Heart left ventricle (tissue), 16 donors: ENCODE measurements at regions not wholly inside any gene's neighbourhood (a gene's known extent, or its start where the extent isn't known, plus 50 kb on each side); places are given as distances from the start of the nearest gene placed in this dataset.

Experiments
- ATAC-seq, 4 donors: fragments of 200-7000 bp; cut with Tn5 transposase; one replicate each; pipeline ENCODE4 v1.9.1; 2020 to 2022; ENCODE audit warnings: moderate library complexity in 4 of 4, mild to moderate bottlenecking in 3 of 4, moderate number of reproducible peaks in 1 of 4
- DNase-seq, 5 donors: peaks; one replicate each; pipeline ENCODE4 v3.0.0-alpha.2; 2020
- H3K27ac ChIP-seq, 12 donors: fragments of 200-600 bp; sonication (generic) in 4 of 12; one replicate each; pipeline versions ENCODE4 v1.5.0 to v1.8.0; 2016 to 2022; ENCODE audit warnings: mild to moderate bottlenecking in 2 of 12
- H3K27me3 ChIP-seq, 9 donors: fragments of 200-600 bp; sonication (generic) in 2 of 9; one replicate each; pipeline versions ENCODE4 v1.5.1 to v1.8.0; 2016 to 2022; ENCODE audit warnings: mild to moderate bottlenecking in 3 of 9
- H3K36me3 ChIP-seq, 9 donors: fragments of 200-600 bp; sonication (generic) in 2 of 9; one replicate each; pipeline versions ENCODE4 v1.5.0 to v1.8.0; 2018 to 2022; ENCODE audit warnings: mild to moderate bottlenecking in 2 of 9
- H3K4me1 ChIP-seq, 12 donors: fragments of 200-600 bp; sonication (generic) in 4 of 12; one replicate each; pipeline versions ENCODE4 v1.5.0 to v1.8.0; 2016 to 2022; ENCODE audit warnings: mild to moderate bottlenecking in 3 of 12
- H3K4me3 ChIP-seq, 12 donors: fragments of 200-600 bp; sonication (generic) in 4 of 12; one replicate each; pipeline versions ENCODE4 v1.5.0 to v1.8.0; 2017 to 2022; ENCODE audit warnings: mild to moderate bottlenecking in 9 of 12, moderate library complexity in 4 of 12
- H3K9me3 ChIP-seq, 12 donors: fragments of 200-600 bp; sonication (generic) in 4 of 12; one replicate each; pipeline versions ENCODE4 v1.5.0 to v1.8.0; 2016 to 2022; ENCODE audit warnings: mild to moderate bottlenecking in 1 of 12
- POLR2A ChIP-seq, 2 donors: fragments of 450-650 bp; IDR thresholded peaks; one replicate each; pipeline ENCODE4 v1.6.1; 2017; ENCODE audit warnings: antibody characterized with exemption in 2 of 2, mild to moderate bottlenecking in 2 of 2, moderate library complexity in 2 of 2
- WGBS, 4 donors: extraction: QIAGEN DNeasy Blood & Tissue Kit in 2 of 4; methylation state at CpG; one replicate each; pipeline versions ENCODE4 v1.1.5 to v1.1.7; 2013 to 2018; 5-methylcytosine and 5-hydroxymethylcytosine counted together
- intact Hi-C, 10 donors: fragments of 100-400 bp; cut with DNase I; formaldehyde crosslinking; loops; one replicate each; pipeline versions ENCODE4 v1.11.1 to v1.14.2; 2022
- TF ChIP-seq, protein P1 (sequence below), 12 donors: fragments of 200-600 bp; sonication (generic) in 4 of 12; IDR thresholded peaks; one replicate each; pipeline versions ENCODE4 v1.5.0 to v1.8.0; 2018 to 2022; ENCODE audit warnings: antibody characterized with exemption in 12 of 12, mild to moderate bottlenecking in 5 of 12
- donor health status: ischemic (EF 13 %, LVEDD 7.1; RV severe dilation, severe dysfunction).
- donor health status: healthy with polysubstance abuse.
- donor health status: DM: no; HTN: yes; CAD: no.
- donor health status: DM: no; HTN: no; CAD: no.
- donor health status: ischemic (EF 25% LVEDD 6.9; RV normal size, moderate dysfunction).
- donor health status: ischemic (EF 25% LVEDD 5.7; RV mildly dilated, moderate dysfunction).
- donor health status: healthy.
- donor health status: DM: yes; HTN: yes; CAD: no.
- donor health status: ischemic (EF 35%, LVEDD 5.7; RV mildly dilated, moderate dysfunction).
- donor health status: nonischemic (EF 11% LVEDD 7.7; RV severe dilation, severe dysfunction).
- donor health status: DM: yes; HTN: yes; CAD: no.
- donor health status: PGD.
- donor health status: ischemic (EF 29% LVEDD 5.4; RV normal size, mild dysfunction).
- donor health status: nonischemic (EF 23%, LVEDD 6.1; RV moderate dilation, normal function).

DNA sequence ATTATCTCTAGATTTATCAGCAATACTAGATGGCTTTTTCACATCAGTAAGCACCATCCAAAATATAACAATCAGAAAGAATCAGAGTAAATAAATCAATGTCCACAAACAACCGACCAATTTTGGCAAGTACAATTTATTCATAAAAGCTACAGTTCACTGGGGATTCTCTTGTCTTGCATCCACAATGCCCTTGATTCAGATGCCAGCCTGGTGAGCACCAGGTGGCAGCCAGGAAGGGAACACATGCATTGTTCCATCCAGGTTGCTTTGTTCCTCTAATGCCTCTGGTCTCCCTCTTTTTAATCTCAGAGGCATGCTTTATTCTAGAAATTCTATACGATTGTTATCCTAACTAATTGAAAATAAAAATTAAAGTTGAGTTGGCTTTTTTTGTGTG, 242.1 kb upstream of the KIRREL3 start:
- TF ChIP-seq POLR2A (IDR thresholded peaks at IDR 0.05): no peak
- peaks cover 0 to 6% (median 0%) of the 10 kb centered on the region in 9 donors for H3K27me3 ChIP-seq
- no peak for DNase-seq
- H3K4me3 ChIP-seq: no peak overlapping the region
- H3K4me1 ChIP-seq: no peaks in the 10 kb centered on the region
- 77 to 86% (median 83%) methylated on average over 2 of the region's 2 CpGs for WGBS, 4 donors
- ATAC-seq: no peak
- no peak overlapping the region for H3K27ac ChIP-seq
- intact Hi-C loops: no loop called here
- no peaks in the 10 kb centered on the region for H3K36me3 ChIP-seq
- H3K9me3 ChIP-seq: no peaks in the 10 kb centered on the region

DNA sequence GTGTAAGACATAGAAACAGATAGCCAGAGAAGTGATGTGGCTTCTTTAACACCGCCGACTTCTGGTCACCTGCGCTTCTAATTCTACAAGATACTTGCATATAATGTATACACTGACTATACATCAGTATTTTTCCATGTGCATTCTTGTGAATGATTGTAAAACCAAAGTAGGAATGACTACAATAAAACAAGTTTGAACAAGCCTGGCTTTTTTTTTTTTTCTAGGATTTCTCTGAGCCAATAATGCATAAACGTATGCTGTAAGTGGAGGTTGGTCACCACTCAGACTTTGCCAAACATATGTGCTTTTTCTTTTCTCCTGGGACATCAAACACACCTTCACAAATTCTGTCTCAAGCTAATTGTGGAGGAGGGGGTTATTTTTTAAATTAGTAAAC, 237.8 kb upstream of the KIRREL3 start:
- Histone ChIP-seq H3K27me3 (peaks cover 0 to 6% (median 0%) of the 10 kb centered on the region in 9 donors), H3K4me3 (no peak overlapping the region), H3K27ac (no peak overlapping the region), H3K9me3 (no peaks in the 10 kb centered on the region), H3K4me1 (no peaks in the 10 kb centered on the region), H3K36me3 (no peaks in the 10 kb centered on the region)
- ATAC-seq: no peak
- intact Hi-C loops: no loop called here
- WGBS, 4 donors: 91 to 96% (median 94%) methylated on average over 4 of the region's 4 CpGs
- TF ChIP-seq, protein P1, sequence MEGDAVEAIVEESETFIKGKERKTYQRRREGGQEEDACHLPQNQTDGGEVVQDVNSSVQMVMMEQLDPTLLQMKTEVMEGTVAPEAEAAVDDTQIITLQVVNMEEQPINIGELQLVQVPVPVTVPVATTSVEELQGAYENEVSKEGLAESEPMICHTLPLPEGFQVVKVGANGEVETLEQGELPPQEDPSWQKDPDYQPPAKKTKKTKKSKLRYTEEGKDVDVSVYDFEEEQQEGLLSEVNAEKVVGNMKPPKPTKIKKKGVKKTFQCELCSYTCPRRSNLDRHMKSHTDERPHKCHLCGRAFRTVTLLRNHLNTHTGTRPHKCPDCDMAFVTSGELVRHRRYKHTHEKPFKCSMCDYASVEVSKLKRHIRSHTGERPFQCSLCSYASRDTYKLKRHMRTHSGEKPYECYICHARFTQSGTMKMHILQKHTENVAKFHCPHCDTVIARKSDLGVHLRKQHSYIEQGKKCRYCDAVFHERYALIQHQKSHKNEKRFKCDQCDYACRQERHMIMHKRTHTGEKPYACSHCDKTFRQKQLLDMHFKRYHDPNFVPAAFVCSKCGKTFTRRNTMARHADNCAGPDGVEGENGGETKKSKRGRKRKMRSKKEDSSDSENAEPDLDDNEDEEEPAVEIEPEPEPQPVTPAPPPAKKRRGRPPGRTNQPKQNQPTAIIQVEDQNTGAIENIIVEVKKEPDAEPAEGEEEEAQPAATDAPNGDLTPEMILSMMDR (IDR thresholded peaks at IDR 0.05): no peak
- TF ChIP-seq POLR2A (IDR thresholded peaks at IDR 0.05): no peak
- no peak for DNase-seq

DNA sequence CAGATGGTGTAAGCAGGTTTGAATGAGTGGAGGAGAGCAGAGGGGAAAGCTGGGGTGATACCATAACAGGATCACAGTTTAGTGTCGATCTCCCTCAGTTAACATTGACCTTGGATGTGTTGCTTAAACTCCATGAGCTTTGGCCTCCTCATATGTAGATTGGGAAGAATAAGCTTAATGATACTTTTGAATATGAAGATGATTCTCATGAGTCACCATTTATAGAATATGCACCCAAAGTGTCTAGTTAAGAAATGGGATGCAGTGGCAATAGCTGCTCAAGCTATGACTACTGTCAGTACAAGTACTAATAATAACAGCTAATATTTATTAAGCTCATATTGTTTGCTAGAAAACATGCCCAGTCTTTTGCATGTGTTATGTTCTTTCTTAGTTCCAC, 236.2 kb upstream of the KIRREL3 start:
- H3K36me3 ChIP-seq: no peaks in the 10 kb centered on the region
- no peaks in the 10 kb centered on the region for H3K9me3 ChIP-seq
- ATAC-seq: no peak
- no peak overlapping the region for H3K4me3 ChIP-seq
- WGBS, 4 donors: 76 to 89% (median 86%) methylated on average over 1 of the region's 1 CpG
- H3K4me1 ChIP-seq: no peaks in the 10 kb centered on the region
- H3K27me3 ChIP-seq: no peaks in the 10 kb centered on the region
- DNase-seq: no peak
- H3K27ac ChIP-seq: no peak overlapping the region
- intact Hi-C loops: no loop called here
- TF ChIP-seq, protein P1 (IDR thresholded peaks at IDR 0.05): no peak
- TF ChIP-seq POLR2A (IDR thresholded peaks at IDR 0.05): no peak

DNA sequence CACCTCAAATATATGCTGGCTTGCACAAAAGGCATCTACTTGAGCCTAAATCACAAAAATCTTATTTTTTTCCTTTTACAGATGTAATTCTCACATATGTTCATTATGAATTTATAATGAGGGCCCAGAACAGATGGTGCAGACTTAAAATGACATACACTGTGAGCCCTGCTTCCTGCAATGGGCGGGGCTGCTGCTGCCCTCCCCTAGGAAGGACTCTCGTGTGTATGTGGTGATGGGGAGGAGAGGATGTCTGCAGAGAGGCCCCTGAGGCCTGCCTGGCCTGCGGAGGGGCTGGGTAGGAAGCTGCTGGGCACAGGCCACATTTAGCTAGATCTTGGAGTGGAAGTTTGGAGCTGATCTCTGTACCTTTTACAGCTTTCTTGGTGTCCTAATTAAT, 233.4 kb upstream of the KIRREL3 start:
- TF ChIP-seq POLR2A (IDR thresholded peaks at IDR 0.05): no peak
- TF ChIP-seq, protein P1 (IDR thresholded peaks at IDR 0.05): no peak
- no peak overlapping the region for H3K27ac ChIP-seq
- no peaks in the 10 kb centered on the region for H3K4me1 ChIP-seq
- DNase-seq: no peak
- no peaks in the 10 kb centered on the region for H3K36me3 ChIP-seq
- no peaks in the 10 kb centered on the region for H3K27me3 ChIP-seq
- ATAC-seq: no peak
- WGBS, 4 donors: 40 to 69% (median 50%) methylated on average over 3 of the region's 3 CpGs
- no peak overlapping the region for H3K4me3 ChIP-seq
- no peaks in the 10 kb centered on the region for H3K9me3 ChIP-seq
- intact Hi-C loops: no loop called here

DNA sequence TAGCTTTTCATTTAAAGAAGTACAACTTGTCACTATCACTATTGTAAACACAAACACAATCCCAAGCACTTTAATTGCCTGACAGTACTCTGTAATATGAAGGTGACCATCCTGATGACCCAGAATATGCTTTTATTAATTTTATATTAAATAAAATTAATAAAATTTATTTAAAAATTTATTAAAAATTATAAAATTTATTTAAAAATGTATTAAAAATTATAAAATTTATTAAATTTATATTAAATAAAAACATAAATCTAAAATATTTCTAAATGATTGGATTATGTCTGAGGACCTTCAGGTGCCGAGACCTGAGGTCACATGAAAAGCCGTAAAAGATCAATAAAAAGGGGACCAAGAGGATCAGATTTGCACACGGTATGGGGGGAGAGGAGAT, 229.8 kb upstream of the KIRREL3 start:
- 83 to 95% (median 90%) methylated on average over 3 of the region's 3 CpGs for WGBS, 4 donors
- DNase-seq: no peak
- Histone ChIP-seq H3K4me1 (no peaks in the 10 kb centered on the region), H3K27ac (no peak overlapping the region), H3K36me3 (no peaks in the 10 kb centered on the region), H3K27me3 (no peaks in the 10 kb centered on the region), H3K4me3 (no peak overlapping the region), H3K9me3 (no peaks in the 10 kb centered on the region)
- no peak for ATAC-seq
- no peak for TF ChIP-seq POLR2A (IDR thresholded peaks at IDR 0.05)
- TF ChIP-seq, protein P1 (IDR thresholded peaks at IDR 0.05): no peak
- intact Hi-C loops: no loop called here
